Adrenal gland (tissue), 9 donors: ENCODE measurements at regions not wholly inside any gene's neighbourhood (a gene's known extent, or its start where the extent isn't known, plus 50 kb on each side); places are given as distances from the start of the nearest gene placed in this dataset.
"Not testable (repeated sequence)": the region's sequence is repeated elsewhere in the genome, so short reads cannot be mapped to it uniquely, and the experiment has no call there.

Experiments
- DNase-seq, 7 donors: peaks; one replicate each; pipeline ENCODE4 v3.0.0-alpha.2; 2019 to 2020
- H3K27ac ChIP-seq, 5 donors: fragments of 200-600 bp; sonication (generic) in 4 of 5; 1 replicate in 3 of 5; 2 replicates in 2 of 5; pipeline versions ENCODE4 v1.5.1 to v1.8.0; 2016 to 2020; ENCODE audit warnings: mild to moderate bottlenecking in 1 of 5
- H3K27me3 ChIP-seq: fragments of 200-600 bp; 2 replicates; pipeline ENCODE4 v1.8.0; 2021
- H3K36me3 ChIP-seq, 2 donors: fragments of 200-600 bp; replicated peaks in 1 of 2; 1 replicate in 1 of 2; 2 replicates in 1 of 2; pipeline versions ENCODE4 v1.5.1 to v1.8.0; 2018 to 2022
- H3K4me1 ChIP-seq, 2 donors: fragments of 200-600 bp; replicated peaks in 1 of 2; 1 replicate in 1 of 2; 2 replicates in 1 of 2; pipeline versions ENCODE4 v1.5.1 to v1.8.0; 2018 to 2021
- H3K4me3 ChIP-seq, 4 donors: fragments of 200-600 bp; sonication (generic) in 3 of 4; one replicate each; pipeline ENCODE4 v1.5.1; 2016 to 2018
- H3K9me3 ChIP-seq, 3 donors: fragments of 200-600 bp; sonication (generic) in 1 of 3; replicated peaks in 1 of 3; 1 replicate in 2 of 3; 2 replicates in 1 of 3; pipeline versions ENCODE4 v1.5.1 to v1.8.0; 2016 to 2021
- POLR2A ChIP-seq, 2 donors: fragments of 450-650 bp; IDR thresholded peaks; one replicate each; pipeline ENCODE4 v1.6.1; 2017; ENCODE audit warnings: antibody characterized with exemption in 2 of 2, mild to moderate bottlenecking in 2 of 2, moderate library complexity in 1 of 2
- whole genome bisulfite sequencing, 4 donors: extraction: QIAGEN DNeasy Blood & Tissue Kit in 2 of 4; methylation state at CpG; one replicate each; pipeline versions ENCODE4 v1.1.5 to v1.1.7; 2013 to 2017; 5-methylcytosine and 5-hydroxymethylcytosine counted together
- intact Hi-C, 2 donors: fragments of 100-400 bp; cut with DNase I; formaldehyde crosslinking; loops; one replicate each; pipeline versions ENCODE4 v1.14.1 to v1.15.0; 2022 to 2023
- TF ChIP-seq, protein P1 (sequence below), 6 experiments: fragments of 450-650 bp in 4 of 6; fragments of 200-600 bp in 2 of 6; sonication (generic) in 1 of 6; IDR thresholded peaks; 1 replicate in 5 of 6; 2 replicates in 1 of 6; pipeline versions ENCODE4 v1.5.1 to v1.8.0; 2016 to 2021; ENCODE audit warnings: antibody characterized with exemption in 6 of 6, mild to moderate bottlenecking in 2 of 6, moderate library complexity in 1 of 6
- donor health status: healthy with polysubstance abuse.
- donor health status: Bipolar disorder and iron deficiency.
- donor health status: DM: yes; HTN: yes; CAD: no.
- donor health status: DM: no; HTN: no; CAD: no.
- donor health status: DM: no; HTN: no; CAD: no.

GRCh38 chr13:88823114-88823513 lies 1151.9 kb downstream of the SLITRK5 start:
- Histone ChIP-seq H3K9me3 (no peaks in the 10 kb centered on the region), H3K27me3 (no peaks in the 10 kb centered on the region), H3K4me3 (no peak overlapping the region), H3K4me1 (no peaks in the 10 kb centered on the region), H3K27ac (no peak overlapping the region), H3K36me3 (no peaks in the 10 kb centered on the region)
- WGBS, 4 donors: 83 to 90% (median 86%) methylated on average over 2 of the region's 2 CpGs
- no peak for TF ChIP-seq POLR2A (IDR thresholded peaks at IDR 0.05)
- TF ChIP-seq, protein P1, sequence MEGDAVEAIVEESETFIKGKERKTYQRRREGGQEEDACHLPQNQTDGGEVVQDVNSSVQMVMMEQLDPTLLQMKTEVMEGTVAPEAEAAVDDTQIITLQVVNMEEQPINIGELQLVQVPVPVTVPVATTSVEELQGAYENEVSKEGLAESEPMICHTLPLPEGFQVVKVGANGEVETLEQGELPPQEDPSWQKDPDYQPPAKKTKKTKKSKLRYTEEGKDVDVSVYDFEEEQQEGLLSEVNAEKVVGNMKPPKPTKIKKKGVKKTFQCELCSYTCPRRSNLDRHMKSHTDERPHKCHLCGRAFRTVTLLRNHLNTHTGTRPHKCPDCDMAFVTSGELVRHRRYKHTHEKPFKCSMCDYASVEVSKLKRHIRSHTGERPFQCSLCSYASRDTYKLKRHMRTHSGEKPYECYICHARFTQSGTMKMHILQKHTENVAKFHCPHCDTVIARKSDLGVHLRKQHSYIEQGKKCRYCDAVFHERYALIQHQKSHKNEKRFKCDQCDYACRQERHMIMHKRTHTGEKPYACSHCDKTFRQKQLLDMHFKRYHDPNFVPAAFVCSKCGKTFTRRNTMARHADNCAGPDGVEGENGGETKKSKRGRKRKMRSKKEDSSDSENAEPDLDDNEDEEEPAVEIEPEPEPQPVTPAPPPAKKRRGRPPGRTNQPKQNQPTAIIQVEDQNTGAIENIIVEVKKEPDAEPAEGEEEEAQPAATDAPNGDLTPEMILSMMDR (IDR thresholded peaks at IDR 0.05): no peak
- intact Hi-C loops: no loop called here
- DNase-seq: no peak

DNA sequence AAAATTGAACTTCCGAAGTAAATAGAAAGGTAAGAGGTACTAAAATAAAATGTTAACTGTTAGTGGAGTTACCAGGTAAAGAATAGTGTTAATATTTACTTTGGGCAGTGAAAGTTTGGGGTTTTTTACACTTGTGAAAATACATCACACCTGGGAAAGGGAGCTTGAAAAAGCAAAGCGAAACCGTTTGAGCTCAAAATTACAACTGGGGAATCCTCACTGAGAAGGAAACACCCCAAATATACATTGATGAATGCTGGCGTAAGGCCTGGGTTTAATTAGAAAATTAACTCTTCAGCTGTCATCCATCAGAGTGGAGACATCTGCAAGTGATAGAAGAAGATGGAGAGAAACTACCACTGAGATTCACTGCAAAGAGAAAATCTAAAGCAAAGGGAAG lies 1153.0 kb downstream of the SLITRK5 start:
- Histone ChIP-seq H3K9me3 (no peaks in the 10 kb centered on the region), H3K4me1 (no peaks in the 10 kb centered on the region), H3K4me3 (no peak overlapping the region), H3K27me3 (no peaks in the 10 kb centered on the region), H3K27ac (no peak overlapping the region), H3K36me3 (no peaks in the 10 kb centered on the region)
- DNase-seq: no peak
- intact Hi-C loops: no loop called here
- WGBS, 4 donors: 65 to 78% (median 73%) methylated on average over 4 of the region's 4 CpGs
- TF ChIP-seq, protein P1 (IDR thresholded peaks at IDR 0.05): no peak
- TF ChIP-seq POLR2A (IDR thresholded peaks at IDR 0.05): no peak

- no peaks in the 10 kb centered on the region for H3K27me3 ChIP-seq
- H3K4me1 ChIP-seq: no peaks in the 10 kb centered on the region
- WGBS, 4 donors: 80 to 91% (median 82%) methylated on average over 3 of the region's 3 CpGs
- intact Hi-C loops: no loop called here
- H3K9me3 ChIP-seq: peaks cover 0 to 8% (median 0%) of the 10 kb centered on the region in 3 donors
- no peak overlapping the region for H3K27ac ChIP-seq
- no peaks in the 10 kb centered on the region for H3K36me3 ChIP-seq
- no peak for TF ChIP-seq POLR2A (IDR thresholded peaks at IDR 0.05)
- TF ChIP-seq, protein P1 (IDR thresholded peaks at IDR 0.05): no peak
- DNase-seq: no peak
- H3K4me3 ChIP-seq: no peak overlapping the region
Observed at GRCh38 chr13:88840085-88840484, 1168.9 kb downstream of the SLITRK5 start.

DNA sequence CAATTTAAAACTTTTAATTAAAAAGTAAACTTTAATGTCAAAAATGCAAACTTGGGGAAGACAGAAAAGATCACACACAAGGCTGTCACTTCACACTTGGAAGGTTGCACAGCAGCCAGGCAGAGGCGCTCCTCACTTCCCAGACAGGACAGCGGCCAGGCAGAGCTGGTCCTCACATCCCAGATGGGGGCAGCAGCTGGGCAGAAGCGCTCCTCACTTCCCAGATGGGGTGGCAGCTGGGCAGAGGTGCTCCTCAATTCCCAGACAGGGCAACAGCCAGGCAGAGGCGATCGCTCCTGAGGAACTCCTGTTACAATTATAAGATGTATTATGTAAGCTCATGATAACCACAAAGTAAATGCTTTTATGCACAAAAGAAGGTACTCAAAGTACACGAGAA lies 1181.1 kb downstream of the SLITRK5 start:
- 80 to 89% (median 87%) methylated on average over 4 to 6 of the region's 6 CpGs for WGBS, 4 donors
- H3K27me3 ChIP-seq, DNase-seq, H3K4me3 ChIP-seq, H3K36me3 ChIP-seq, H3K4me1 ChIP-seq, H3K27ac ChIP-seq, H3K9me3 ChIP-seq, intact Hi-C loops: not testable (repeated sequence)

GRCh38 chr13:88857256-88857655 lies 1186.1 kb downstream of the SLITRK5 start:
- TF ChIP-seq, protein P1 (IDR thresholded peaks at IDR 0.05): no peak
- TF ChIP-seq POLR2A (IDR thresholded peaks at IDR 0.05): no peak
- no peak for DNase-seq
- Histone ChIP-seq H3K27ac (no peak overlapping the region), H3K27me3 (no peaks in the 10 kb centered on the region), H3K4me3 (no peak overlapping the region), H3K36me3 (no peaks in the 10 kb centered on the region), H3K9me3 (no peaks in the 10 kb centered on the region), H3K4me1 (no peaks in the 10 kb centered on the region)
- 83 to 97% (median 94%) methylated on average over 1 of the region's 1 CpG for WGBS, 4 donors
- intact Hi-C loops: no loop called here
